SK-N-SH (cell line): ENCODE measurements at regions not wholly inside any gene's neighbourhood (a gene's known extent, or its start where the extent isn't known, plus 50 kb on each side); places are given as distances from the start of the nearest gene placed in this dataset.

ENCODE experiments used
- CTCF ChIA-PET: fragments of 300-600, 350-600 bp; formaldehyde crosslinking; extraction: SDS; loops from one replicate; lab custom pipeline; 2021; lab: Yijun Ruan, JAX
- POLR2A ChIA-PET: fragments of 350-600 bp; sonication (Branson Sonifier 250); formaldehyde crosslinking; extraction: SDS; loops from one replicate; lab custom pipeline; 2020; ENCODE audit warnings: antibody characterized with exemption, inconsistent platforms; lab: Yijun Ruan, JAX
- DNase-seq: peaks from one replicate; pipeline ENCODE4 v3.0.0; 2012
- H2AFZ ChIP-seq: fragments of 200-600 bp; sonication (generic); 2 replicates; pipeline ENCODE4 v1.8.1; 2016; ENCODE audit warnings: antibody characterized with exemption, mild to moderate bottlenecking, low read depth
- H3F3A ChIP-seq: fragments of 200-600 bp; sonication (generic); replicated peaks from 2 replicates; pipeline ENCODE3; 2016; ENCODE audit warnings: antibody characterized with exemption, mild to moderate bottlenecking; ENCODE audit not compliant: insufficient read depth
- H3K27ac ChIP-seq, 2 experiments: fragments of 200-500 bp in 1 of 2; fragments of 200-600 bp in 1 of 2; sonication (Bioruptor generic) in 1 of 2; sonication (generic), shearing (Covaris generic) in 1 of 2; 2 replicates each; pipeline versions ENCODE4 v1.5.1 to v1.6.1; 2014 to 2016; ENCODE audit warnings: low read depth in 2 of 2, inconsistent platforms in 1 of 2, low read length in 1 of 2, mild to moderate bottlenecking in 1 of 2, mixed read lengths in 1 of 2
- H3K27me3 ChIP-seq: fragments of 200-600 bp; sonication (generic), shearing (Covaris generic); 2 replicates; pipeline ENCODE4 v1.6.1; 2016; ENCODE audit warnings: mixed run types; ENCODE audit not compliant: insufficient read depth
- H3K36me3 ChIP-seq, 2 experiments: fragments of 200-500 bp in 1 of 2; fragments of 200-600 bp in 1 of 2; sonication (Bioruptor generic) in 1 of 2; sonication (generic) in 1 of 2; replicated peaks in 1 of 2; 2 replicates each; pipeline versions ENCODE3 to v1.5.1; 2014 to 2016; ENCODE audit warnings: low read length in 1 of 2, mild to moderate bottlenecking in 1 of 2; ENCODE audit not compliant: insufficient read depth in 2 of 2, control insufficient read depth in 1 of 2
- H3K4me1 ChIP-seq, 2 experiments: fragments of 200-500 bp in 1 of 2; fragments of 200-600 bp in 1 of 2; sonication (Bioruptor generic) in 1 of 2; sonication (generic), shearing (Covaris generic) in 1 of 2; 2 replicates each; pipeline versions ENCODE4 v1.5.1 to v1.6.1; 2014 to 2016; ENCODE audit warnings: low read depth in 1 of 2, low read length in 1 of 2, mixed run types in 1 of 2; ENCODE audit not compliant: insufficient read depth in 2 of 2, control insufficient read depth in 1 of 2
- H3K4me2 ChIP-seq: fragments of 200-600 bp; sonication (generic), shearing (Covaris generic); 2 replicates; pipeline ENCODE4 v1.6.1; 2017; ENCODE audit warnings: mixed run types
- H3K4me3 ChIP-seq, 2 experiments: fragments of 200-500 bp in 1 of 2; fragments of 200-600 bp in 1 of 2; sonication (Bioruptor generic) in 1 of 2; sonication (generic), shearing (Covaris generic) in 1 of 2; 2 replicates each; pipeline versions ENCODE4 v1.5.1 to v1.8.1; 2014 to 2016; ENCODE audit warnings: low read depth in 2 of 2, inconsistent platforms in 1 of 2, low read length in 1 of 2, mild to moderate bottlenecking in 1 of 2, mixed read lengths in 1 of 2, moderate library complexity in 1 of 2
- H3K79me2 ChIP-seq: fragments of 200-600 bp; sonication (generic); 2 replicates; pipeline ENCODE4 v1.8.1; 2017; ENCODE audit warnings: mild to moderate bottlenecking; ENCODE audit not compliant: insufficient read depth
- H3K9ac ChIP-seq: fragments of 200-600 bp; sonication (generic); 2 replicates; pipeline ENCODE4 v1.6.1; 2017; ENCODE audit warnings: mixed run types
- H3K9me2 ChIP-seq: fragments of 200-600 bp; sonication (generic); 2 replicates; pipeline ENCODE4 v1.6.1; 2017; ENCODE audit warnings: mixed run types
- H3K9me3 ChIP-seq: fragments of 200-600 bp; sonication (generic); 2 replicates; pipeline ENCODE4 v1.6.1; 2017; ENCODE audit warnings: mixed run types, mild to moderate bottlenecking, moderate library complexity
- H4K20me1 ChIP-seq: fragments of 200-600 bp; sonication (generic); 2 replicates; pipeline ENCODE4 v1.6.1; 2017; ENCODE audit warnings: mild to moderate bottlenecking, mixed run types; ENCODE audit not compliant: insufficient read depth
- FOSL2 ChIP-seq: IDR thresholded peaks from 2 replicates; pipeline ENCODE4 v1.4.0; 2012; ENCODE audit warnings: low read depth, mild to moderate bottlenecking, moderate library complexity, borderline replicate concordance
- FOXJ3 ChIP-seq: sonication (generic); formaldehyde crosslinking; IDR thresholded peaks from 2 replicates; pipeline ENCODE4 v1.5.1; 2020; ENCODE audit warnings: mild to moderate bottlenecking, missing genetic modification reagents
- FOXM1 ChIP-seq: IDR thresholded peaks from 2 replicates; pipeline ENCODE4 v1.4.0; 2012; ENCODE audit warnings: low read depth, mild to moderate bottlenecking
- JUND ChIP-seq: IDR thresholded peaks from 2 replicates; pipeline ENCODE4 v1.4.0; 2012
- MAX ChIP-seq: IDR thresholded peaks from 2 replicates; pipeline ENCODE4 v1.4.0; 2012; ENCODE audit warnings: low read depth
- NRF1 ChIP-seq: IDR thresholded peaks from 2 replicates; pipeline ENCODE4 v1.6.1; 2012; ENCODE audit warnings: low read depth, mild to moderate bottlenecking, low read length
- RAD21 ChIP-seq: IDR thresholded peaks from 2 replicates; pipeline ENCODE4 v1.6.1; 2012; ENCODE audit warnings: mild to moderate bottlenecking, low read length
- RCOR1 ChIP-seq: fragments of 150-350 bp; IDR thresholded peaks from 2 replicates; pipeline ENCODE4 v1.6.1; 2017; ENCODE audit warnings: antibody characterized with exemption, low read length
- REST ChIP-seq: IDR thresholded peaks from 2 replicates; pipeline ENCODE4 v1.6.1; 2012; ENCODE audit warnings: mild to moderate bottlenecking, low read depth, low read length, moderate library complexity
- RFX5 ChIP-seq: IDR thresholded peaks from 2 replicates; pipeline ENCODE4 v1.6.1; 2012; ENCODE audit warnings: mild to moderate bottlenecking, improper control_type of control experiment, low read length
- RXRA ChIP-seq: IDR thresholded peaks from 2 replicates; pipeline ENCODE4 v1.4.0; 2012; ENCODE audit warnings: low read depth, mild to moderate bottlenecking, borderline replicate concordance
- SIN3A ChIP-seq: IDR thresholded peaks from 2 replicates; pipeline ENCODE4 v1.6.1; 2012; ENCODE audit warnings: low read depth, mild to moderate bottlenecking, low read length, moderate library complexity, borderline replicate concordance
- TAF1 ChIP-seq: IDR thresholded peaks from 2 replicates; pipeline ENCODE4 v1.6.1; 2012; ENCODE audit warnings: low read depth, mild to moderate bottlenecking, low read length, moderate library complexity, borderline replicate concordance
- TCF12 ChIP-seq: IDR thresholded peaks from 2 replicates; pipeline ENCODE4 v1.4.0; 2012
- TEAD4 ChIP-seq: IDR thresholded peaks from 2 replicates; pipeline ENCODE4 v1.4.0; 2012; ENCODE audit warnings: mild to moderate bottlenecking, borderline replicate concordance; ENCODE audit not compliant: insufficient read depth
- USF1 ChIP-seq: IDR thresholded peaks from 2 replicates; pipeline ENCODE4 v1.4.0; 2012; ENCODE audit warnings: low read depth, borderline replicate concordance
- ZBTB33 ChIP-seq: IDR thresholded peaks from 2 replicates; pipeline ENCODE4 v1.4.0; 2012; ENCODE audit warnings: low read depth, borderline replicate concordance
- WGBS: methylation state at CpG from one replicate; pipeline ENCODE4 v1.1.6; 2017; ENCODE audit warnings: low lambda C conversion rate; 5-methylcytosine and 5-hydroxymethylcytosine counted together

- no peak overlapping the region for H3K27ac ChIP-seq
- CTCF ChIA-PET = interaction anchor here (0.6 kb wide), 1 partner anchor 392 kb away, joined by 3 read pairs; no protein-coding TSS in a partner anchor
Measured at GRCh38 chr19:30978639-30979038, 370.6 kb downstream of the TSHZ3 start.

More at GRCh38 chr19:30978639-30979038, 370.6 kb downstream of the TSHZ3 start:
- Histone ChIP-seq H4K20me1 (no peaks in the 10 kb centered on the region), H2AFZ (no peak overlapping the region), H3K4me3 (no peak overlapping the region), H3K9me3 (no peaks in the 10 kb centered on the region), H3F3A (no peaks in the 10 kb centered on the region), H3K79me2 (no peaks in the 10 kb centered on the region), H3K4me2 (no peak overlapping the region), H3K4me1 (no peaks in the 10 kb centered on the region), H3K36me3 (no peaks in the 10 kb centered on the region), H3K27me3 (no peaks in the 10 kb centered on the region), H3K9me2 (no peaks in the 10 kb centered on the region), H3K9ac (no peak overlapping the region)
- TF ChIP-seq RCOR1 (no peak), ZBTB33 (no peak), MAX (no peak), RXRA (no peak), RFX5 (no peak), TEAD4 (no peak), USF1 (no peak), FOXM1 (no peak), REST (no peak), NRF1 (no peak), TCF12 (no peak), SIN3A (no peak), JUND (no peak), FOXJ3 (CRISPR knock-in tag) (no peak), FOSL2 (no peak), TAF1 (no peak), RAD21 (no peak)
- 13% methylated on average over 4 of the region's 4 CpGs for WGBS
- POLR2A ChIA-PET = no interaction called here
- no peak for DNase-seq
